NT2/D1 (cell line): ENCODE measurements at regions not wholly inside any gene's neighbourhood (a gene's known extent, or its start where the extent isn't known, plus 50 kb on each side); places are given as distances from the start of the nearest gene placed in this dataset.

Experiments used
- SUZ12 ChIP-seq: IDR thresholded peaks from 2 replicates; pipeline ENCODE4 v1.6.1; 2011; ENCODE audit not compliant: insufficient read length, insufficient read depth; ENCODE audit errors: extremely low read depth
- YY1 ChIP-seq: IDR thresholded peaks from 2 replicates; pipeline ENCODE4 v1.6.1; 2011; ENCODE audit not compliant: insufficient read length, insufficient read depth
- ZNF274 ChIP-seq: IDR thresholded peaks from 2 replicates; pipeline ENCODE4 v1.6.1; 2011; ENCODE audit warnings: mild to moderate bottlenecking, low read depth, low read length

DNA sequence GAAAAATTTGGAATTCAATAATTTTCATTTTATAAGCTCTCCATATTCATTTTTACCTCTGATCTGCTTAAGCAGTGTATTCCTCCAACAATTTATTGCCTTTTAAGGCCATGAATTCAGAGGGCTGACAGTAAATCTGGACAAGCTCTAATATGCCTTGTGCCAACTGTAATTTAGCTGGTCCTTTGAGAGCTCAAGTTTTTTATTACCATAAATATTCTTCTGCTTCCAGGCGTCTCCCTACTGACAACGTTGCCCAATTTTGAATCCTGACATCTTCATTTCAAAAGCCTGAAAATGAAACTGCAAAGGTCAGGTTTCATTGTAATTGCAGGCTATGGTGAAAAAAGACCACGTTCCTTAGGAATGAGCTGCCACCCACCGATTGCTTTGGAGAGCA is 95.8 kb upstream of the GEMIN8 start:
- TF ChIP-seq ZNF274: no peak
- no peak for TF ChIP-seq SUZ12
- no peak for TF ChIP-seq YY1
